ENCODE measurements at regions not wholly inside any gene's neighbourhood (a gene's known extent, or its start where the extent isn't known, plus 50 kb on each side); places are given as distances from the start of the nearest gene placed in this dataset.

DNA sequence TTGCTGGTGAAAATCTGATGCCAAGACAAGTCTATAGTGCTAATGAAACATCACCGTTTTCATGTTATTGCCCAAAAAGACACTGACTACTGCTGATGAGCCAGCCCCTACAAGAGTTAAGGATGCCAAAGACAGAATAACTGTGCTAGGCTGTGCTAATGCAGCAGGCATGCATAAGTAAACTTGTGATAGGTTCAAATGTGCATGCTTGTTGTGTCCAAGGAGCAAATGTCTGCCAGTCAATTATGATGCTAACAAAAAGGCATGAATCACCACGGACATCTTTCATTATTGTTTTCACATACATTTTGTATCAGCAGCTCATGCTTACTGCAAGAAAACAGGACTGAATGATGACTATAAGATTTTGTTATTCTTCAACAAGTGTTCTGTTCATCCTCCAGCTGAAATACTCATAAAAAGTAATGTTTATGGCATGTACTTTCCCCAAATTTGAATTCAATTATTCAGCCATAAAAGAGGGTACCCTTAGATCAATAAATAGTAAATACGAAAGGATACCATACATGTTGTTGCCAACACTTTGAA, 306.9 kb upstream of the ARSJ start:
- TF ChIP-seq, protein P1, sequence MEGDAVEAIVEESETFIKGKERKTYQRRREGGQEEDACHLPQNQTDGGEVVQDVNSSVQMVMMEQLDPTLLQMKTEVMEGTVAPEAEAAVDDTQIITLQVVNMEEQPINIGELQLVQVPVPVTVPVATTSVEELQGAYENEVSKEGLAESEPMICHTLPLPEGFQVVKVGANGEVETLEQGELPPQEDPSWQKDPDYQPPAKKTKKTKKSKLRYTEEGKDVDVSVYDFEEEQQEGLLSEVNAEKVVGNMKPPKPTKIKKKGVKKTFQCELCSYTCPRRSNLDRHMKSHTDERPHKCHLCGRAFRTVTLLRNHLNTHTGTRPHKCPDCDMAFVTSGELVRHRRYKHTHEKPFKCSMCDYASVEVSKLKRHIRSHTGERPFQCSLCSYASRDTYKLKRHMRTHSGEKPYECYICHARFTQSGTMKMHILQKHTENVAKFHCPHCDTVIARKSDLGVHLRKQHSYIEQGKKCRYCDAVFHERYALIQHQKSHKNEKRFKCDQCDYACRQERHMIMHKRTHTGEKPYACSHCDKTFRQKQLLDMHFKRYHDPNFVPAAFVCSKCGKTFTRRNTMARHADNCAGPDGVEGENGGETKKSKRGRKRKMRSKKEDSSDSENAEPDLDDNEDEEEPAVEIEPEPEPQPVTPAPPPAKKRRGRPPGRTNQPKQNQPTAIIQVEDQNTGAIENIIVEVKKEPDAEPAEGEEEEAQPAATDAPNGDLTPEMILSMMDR (IDR thresholded peaks at IDR 0.05), result no peak

DNA sequence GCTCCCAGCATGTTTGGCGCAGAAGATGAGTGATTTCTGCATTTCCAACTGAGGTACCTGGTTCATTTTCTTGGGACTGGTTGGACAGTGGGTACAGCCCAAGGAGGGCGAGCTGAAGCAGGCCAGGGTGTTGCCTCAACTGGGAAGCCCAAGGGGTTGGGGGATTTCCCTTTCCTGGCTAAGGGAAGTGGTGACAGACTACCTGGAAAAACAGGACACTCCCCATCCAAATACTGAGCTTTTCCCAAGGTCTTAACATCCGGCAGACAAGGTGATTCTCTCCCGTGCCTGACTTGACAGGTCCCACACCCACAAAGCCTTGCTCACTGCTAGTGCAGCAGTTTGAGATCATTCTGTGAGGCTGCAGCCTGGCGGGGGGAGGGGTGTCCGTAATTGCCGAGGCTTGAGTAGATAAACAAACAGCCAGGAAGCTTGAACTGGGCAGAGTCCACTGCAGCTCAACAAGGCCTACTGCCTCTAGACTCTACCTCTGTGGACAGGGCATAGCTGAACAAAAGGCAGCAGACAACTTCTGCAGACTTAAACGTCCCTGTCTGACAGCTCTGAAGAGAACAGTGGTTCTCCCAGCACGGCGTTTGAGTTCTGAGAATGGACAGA, 307.7 kb upstream of the ARSJ start:
- TF ChIP-seq, protein P1 (IDR thresholded peaks at IDR 0.05), result no peak

- TF ChIP-seq, protein P1 (IDR thresholded peaks at IDR 0.05), result no peak
Observed at GRCh38 chr4:114296126-114296525, 302.5 kb upstream of the UGT8 start.

- TF ChIP-seq, protein P1 (IDR thresholded peaks at IDR 0.05), result no peak
Observed at GRCh38 chr4:114302472-114302871, 296.1 kb upstream of the UGT8 start.

DNA sequence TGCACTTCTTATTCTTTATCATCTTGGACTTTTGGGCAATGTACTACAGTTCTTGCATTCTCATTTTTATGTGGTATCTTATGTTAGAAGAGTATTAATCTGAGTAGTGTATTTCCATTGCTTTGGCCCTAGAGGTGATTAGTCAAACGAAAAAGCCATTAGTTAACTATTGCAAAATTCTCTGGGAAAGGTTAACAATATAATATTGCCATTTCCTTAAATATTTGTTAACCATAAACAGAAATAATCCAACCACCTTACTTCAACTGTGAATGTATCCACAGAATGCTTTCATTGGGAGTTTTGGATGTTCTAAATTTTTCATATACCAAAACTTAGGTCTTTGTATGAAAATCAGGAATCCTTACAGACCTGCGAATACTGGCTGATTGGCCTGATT, 294.6 kb upstream of the UGT8 start:
- TF ChIP-seq, protein P1 (IDR thresholded peaks at IDR 0.05), result no peak

- TF ChIP-seq, protein P1 (IDR thresholded peaks at IDR 0.05), result no peak
Observed at GRCh38 chr4:114304567-114304966, 294.0 kb upstream of the UGT8 start.

- TF ChIP-seq, protein P1 (IDR thresholded peaks at IDR 0.05), result no peak
Observed at GRCh38 chr4:114306946-114307345, 291.7 kb upstream of the UGT8 start.
